Stimulated activated naive CD8-positive, alpha-beta T cell treated with anti-CD3 and anti-CD28 coated beads, Interleukin-15, Interleukin-2, amounts not matched to agents 100 U/mL and 50 U/mL, for 24 hours (primary cell): ENCODE measurements at regions not wholly inside any gene's neighbourhood (a gene's known extent, or its start where the extent isn't known, plus 50 kb on each side); places are given as distances from the start of the nearest gene placed in this dataset.
"Not testable (repeated sequence)": the region's sequence is repeated elsewhere in the genome, so short reads cannot be mapped to it uniquely, and the experiment has no call there.

Experiments
- ATAC-seq: fragments of 150-1000 bp; cut with Tn5 transposase; one replicate; pipeline ENCODE4 v1.10.0; 2021
- DNase-seq: peaks from one replicate; pipeline ENCODE4 v3.0.0; 2021

GRCh38 chr4:64967286-64967685 is 558.0 kb upstream of the TECRL start:
- ATAC-seq (no peak), DNase-seq (no peak)

GRCh38 chr4:64960516-64960915 is 551.3 kb upstream of the TECRL start:
- no peak for DNase-seq
- no peak for ATAC-seq

GRCh38 chr4:64940698-64941097 is 531.4 kb upstream of the TECRL start:
- no peak for ATAC-seq
- no peak for DNase-seq

DNA sequence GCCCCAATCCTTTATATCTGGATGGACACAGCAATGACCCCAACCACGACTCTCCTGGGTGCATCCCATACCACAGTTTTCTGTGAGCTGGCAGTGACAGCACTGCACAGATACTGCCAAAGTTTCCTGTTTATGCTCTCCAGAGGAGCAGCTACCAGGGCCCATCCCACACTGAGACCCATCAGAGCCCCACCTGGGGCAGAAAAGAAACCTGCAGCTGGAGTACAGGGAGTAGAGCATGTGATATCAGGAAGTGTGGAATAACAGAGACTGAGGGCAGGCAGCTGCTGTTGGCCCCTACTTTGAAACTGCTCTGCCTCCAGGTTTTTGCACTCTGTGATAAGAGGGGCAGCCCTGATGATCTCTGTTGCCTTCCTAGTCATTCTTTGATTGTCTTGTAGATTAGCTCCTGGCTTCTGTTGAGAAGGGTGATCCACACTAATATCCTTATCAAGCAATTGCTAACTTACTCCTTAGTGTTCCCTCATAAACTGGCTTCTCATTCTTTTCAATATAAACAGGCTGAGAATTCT is 526.3 kb upstream of the TECRL start:
- ATAC-seq, result no peak
- no peak for DNase-seq

- DNase-seq (no peak), ATAC-seq (no peak)
These were observed 502.6 kb upstream of the TECRL start for GRCh38 chr4:64911846-64912245.

- no peak for ATAC-seq
- DNase-seq, result no peak
These were observed 494.7 kb upstream of the TECRL start for GRCh38 chr4:64903986-64904385.

DNA sequence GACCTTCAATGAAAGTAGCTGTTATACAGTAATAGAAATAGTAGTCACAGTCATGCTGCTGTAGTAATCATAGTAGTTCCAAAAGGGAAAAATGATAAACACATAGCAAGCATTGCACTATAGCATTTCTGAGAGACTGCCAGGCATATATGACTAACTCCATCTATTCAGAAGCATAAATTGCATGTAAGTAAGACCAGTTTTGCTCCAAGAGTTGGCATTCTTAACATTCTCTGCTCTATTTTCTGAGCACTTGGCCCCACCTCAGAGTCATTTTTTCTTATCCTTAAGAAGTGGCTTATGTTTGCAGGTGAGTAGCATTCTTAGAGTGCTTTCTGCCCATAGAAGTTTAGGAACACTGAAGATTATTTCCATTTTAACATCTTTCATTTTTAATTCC is 490.3 kb upstream of the TECRL start:
- no peak for ATAC-seq
- no peak for DNase-seq

GRCh38 chr4:64899030-64899429 is 489.8 kb upstream of the TECRL start:
- ATAC-seq, DNase-seq: not testable (repeated sequence)

GRCh38 chr4:64897683-64898082 is 488.4 kb upstream of the TECRL start:
- ATAC-seq, result no peak
- no peak for DNase-seq

GRCh38 chr4:64895031-64895430 is 485.8 kb upstream of the TECRL start:
- DNase-seq (no peak), ATAC-seq (no peak)

DNA sequence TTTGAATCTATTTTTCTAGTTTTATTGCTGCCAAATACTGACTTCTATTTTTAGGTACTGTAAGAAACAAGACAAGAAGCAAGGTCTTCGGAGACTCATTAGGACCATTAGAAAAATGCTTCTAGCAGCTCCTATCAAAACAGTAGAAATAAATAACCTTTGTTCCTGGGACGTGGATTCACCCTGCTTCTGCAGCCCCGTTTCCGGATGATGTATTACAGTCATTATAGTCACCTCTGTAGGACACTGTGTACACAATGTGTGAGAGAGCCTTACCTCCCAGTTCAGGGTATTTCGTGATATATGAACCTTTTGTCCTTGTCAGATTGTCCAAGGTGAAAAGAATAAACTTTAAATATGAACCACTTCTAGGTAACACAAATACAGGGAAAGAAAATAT is 484.0 kb upstream of the TECRL start:
- ATAC-seq, result no peak
- no peak for DNase-seq

DNA sequence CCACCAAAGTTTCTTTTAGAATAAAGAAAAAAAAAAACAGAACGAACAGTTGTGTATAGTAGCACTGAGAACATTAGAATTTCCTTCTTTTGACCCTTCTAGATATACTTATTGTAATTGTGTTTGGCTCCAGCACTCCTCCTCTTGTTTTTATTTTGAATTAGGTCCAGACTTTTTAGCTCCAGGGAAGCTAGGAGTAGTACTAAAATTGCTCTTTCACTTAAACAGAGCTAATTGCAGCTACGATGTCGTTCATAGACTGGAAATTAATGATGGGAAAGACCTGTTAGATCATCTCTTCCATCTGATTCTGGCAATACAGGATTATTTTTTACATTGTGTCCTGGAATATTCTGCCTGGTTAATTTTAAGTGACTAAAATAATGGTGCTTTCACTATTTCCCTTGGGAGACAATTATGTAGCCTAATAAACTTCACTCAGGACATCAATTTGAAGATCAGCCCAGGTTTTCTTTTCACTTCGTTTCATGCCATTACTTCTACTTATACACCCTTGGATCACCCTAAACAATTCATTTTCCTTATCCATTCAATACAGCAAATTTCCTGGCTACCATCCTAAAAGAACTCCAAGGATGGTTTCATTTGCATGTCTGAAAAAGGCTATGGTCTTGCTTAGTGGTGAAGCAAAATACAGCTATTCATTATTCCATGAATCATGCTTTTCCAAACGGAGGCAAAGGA is 480.8 kb upstream of the TECRL start:
- no peak for DNase-seq

GRCh38 chr4:64883087-64883807 is 474.0 kb upstream of the TECRL start:
- peak; percentile 46 for ATAC-seq
- no peak for DNase-seq

More for the DNA sequence above, 480.8 kb upstream of the TECRL start:
- ATAC-seq, result no peak

DNA sequence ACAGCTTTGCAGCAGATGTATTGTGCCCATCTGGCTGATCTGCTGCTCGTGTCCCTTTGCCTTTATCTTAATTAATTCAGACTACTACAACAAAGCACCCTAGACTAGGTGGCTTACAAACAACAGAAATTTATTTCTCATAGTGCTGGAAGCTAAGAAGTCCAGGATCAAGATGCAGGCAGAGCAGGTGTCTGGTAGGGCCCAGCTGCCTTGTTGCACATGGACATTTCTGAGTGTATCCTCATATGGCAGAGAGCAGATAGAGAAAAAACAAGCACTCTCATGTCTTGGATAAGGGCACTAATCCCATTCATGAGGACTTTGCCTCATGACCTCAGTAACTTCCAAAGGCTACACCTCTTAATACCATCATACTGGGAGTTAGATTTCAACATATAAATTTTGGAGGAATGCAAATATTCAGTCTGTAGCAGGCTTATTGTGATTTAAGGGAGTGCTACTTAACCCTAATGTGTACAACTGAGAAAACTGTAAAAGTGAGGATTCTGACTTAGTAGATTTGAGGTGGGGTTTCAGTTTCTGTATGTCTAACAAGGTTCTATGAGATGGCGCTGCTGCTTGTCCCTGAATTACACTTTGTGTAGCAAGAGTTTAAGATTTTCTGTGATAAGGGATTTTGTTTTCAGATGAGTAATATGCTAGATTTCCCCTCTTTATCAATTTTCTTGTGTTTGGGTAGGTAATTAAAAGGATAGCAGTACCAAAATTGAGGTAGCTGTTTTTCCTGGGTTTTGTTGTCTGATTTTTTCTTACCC is 473.2 kb upstream of the TECRL start:
- ATAC-seq (no peak), DNase-seq (no peak)

- ATAC-seq (no peak), DNase-seq (no peak)
These were observed 471.3 kb upstream of the TECRL start for GRCh38 chr4:64880557-64880956.

GRCh38 chr4:64876021-64876420 is 466.8 kb upstream of the TECRL start:
- DNase-seq (no peak), ATAC-seq (no peak)

- ATAC-seq (no peak), DNase-seq (no peak)
These were observed 461.3 kb upstream of the TECRL start for GRCh38 chr4:64870558-64870957.

DNA sequence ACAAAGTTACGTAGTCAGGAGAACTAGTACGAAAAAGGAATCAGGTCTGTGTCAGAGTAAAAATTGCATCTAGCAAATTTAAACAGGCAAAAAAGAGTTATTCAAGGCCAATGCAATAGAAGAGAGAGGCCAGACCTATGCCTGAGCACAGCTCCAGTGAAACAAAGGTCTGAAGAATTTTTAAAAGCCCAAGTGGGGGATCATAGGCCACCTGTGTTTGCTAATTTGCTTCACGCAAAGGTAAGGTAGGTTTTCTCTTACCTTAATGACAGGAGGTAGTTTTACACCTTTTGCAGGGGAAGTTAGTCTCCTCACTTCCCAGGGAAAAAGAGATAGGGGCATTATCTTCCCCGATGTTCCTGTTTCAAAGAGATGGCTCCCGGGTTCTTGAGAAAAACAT is 448.6 kb upstream of the TECRL start:
- DNase-seq (no peak), ATAC-seq (no peak)

- ATAC-seq, result no peak
- no peak for DNase-seq
These were observed 447.9 kb upstream of the TECRL start for GRCh38 chr4:64857198-64857597.

DNA sequence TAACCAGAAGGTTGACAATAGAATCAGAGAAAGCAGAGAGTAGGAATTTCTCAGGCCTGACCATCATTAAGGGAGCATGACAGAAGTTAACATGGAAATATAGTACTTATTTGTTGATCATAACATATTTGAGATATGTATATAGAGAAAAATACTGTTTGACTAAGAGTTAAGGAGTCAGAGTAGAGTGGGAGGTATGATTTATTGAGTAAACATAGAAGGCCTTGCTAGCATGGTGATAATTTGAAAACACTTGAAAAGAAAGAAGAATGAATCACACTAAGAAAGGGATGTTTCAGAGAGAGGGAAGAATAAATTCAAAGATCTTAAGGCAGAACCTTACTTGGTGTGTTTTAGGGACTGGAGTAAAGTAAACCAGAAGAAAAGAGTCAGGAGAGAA is 437.2 kb upstream of the TECRL start:
- ATAC-seq, result no peak
- no peak for DNase-seq

GRCh38 chr4:64829749-64830148 is 420.5 kb upstream of the TECRL start:
- no peak for ATAC-seq

DNA sequence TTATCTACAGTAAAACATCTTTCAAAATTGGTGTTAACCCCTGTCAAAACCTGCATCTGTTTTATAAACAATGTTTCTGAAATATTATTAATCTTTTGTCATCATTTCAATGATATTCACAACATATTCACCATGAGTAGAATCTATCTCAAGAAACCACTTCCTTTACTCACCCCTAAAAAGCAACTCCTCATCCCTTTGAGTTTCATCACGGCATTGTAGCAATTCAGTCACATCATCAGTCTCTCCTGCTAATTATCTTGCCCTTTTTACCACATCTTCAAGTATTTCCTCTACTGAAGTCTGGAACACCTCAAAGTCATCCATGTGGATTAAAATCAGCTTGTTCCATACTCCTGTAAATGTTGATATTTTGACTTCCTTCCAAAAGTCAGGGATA is 415.3 kb upstream of the TECRL start:
- no peak for DNase-seq
- no peak for ATAC-seq

More at GRCh38 chr4:64829749-64830148, 420.5 kb upstream of the TECRL start:
- no peak for DNase-seq

- no peak for ATAC-seq
- DNase-seq, result no peak
These were observed 413.2 kb upstream of the TECRL start for GRCh38 chr4:64822405-64822804.
